UCSD-AML1 (cell line): ENCODE measurements at regions not wholly inside any gene's neighbourhood (a gene's known extent, or its start where the extent isn't known, plus 50 kb on each side); places are given as distances from the start of the nearest gene placed in this dataset.
"Not testable (repeated sequence)": the region's sequence is repeated elsewhere in the genome, so short reads cannot be mapped to it uniquely, and the experiment has no call there.

ENCODE experiments used
- DNase-seq: peaks from one replicate; lab custom pipeline; 2025; ENCODE audit not compliant: unreplicated experiment; lab: John Stamatoyannopoulos, UW

GRCh38 chr7:79964463-79964862 lies 170.2 kb upstream of the GNAI1 start:
- DNase-seq: no peak

GRCh38 chr7:79953130-79953529 lies 181.5 kb upstream of the GNAI1 start:
- no peak for DNase-seq

- DNase-seq: no peak
Observed at GRCh38 chr7:79952399-79952798, 182.2 kb upstream of the GNAI1 start.

- DNase-seq: no peak
Observed at GRCh38 chr7:79951415-79951814, 183.2 kb upstream of the GNAI1 start.

- no peak for DNase-seq
Observed at GRCh38 chr7:79949778-79950177, 184.9 kb upstream of the GNAI1 start.

GRCh38 chr7:79936281-79936983 lies 198.2 kb upstream of the GNAI1 start:
- DNase-seq: no peak

GRCh38 chr7:79934727-79935126 lies 199.9 kb upstream of the GNAI1 start:
- no peak for DNase-seq

GRCh38 chr7:79933144-79933543 lies 201.5 kb upstream of the GNAI1 start:
- DNase-seq: no peak

- no peak for DNase-seq
Observed at GRCh38 chr7:79930604-79931003, 204.0 kb upstream of the GNAI1 start.

- no peak for DNase-seq
Observed at GRCh38 chr7:79927116-79927515, 207.5 kb upstream of the GNAI1 start.

- no peak for DNase-seq
Observed at GRCh38 chr7:79923953-79924352, 210.7 kb upstream of the GNAI1 start.

- no peak for DNase-seq
Observed at GRCh38 chr7:79922894-79923293, 211.7 kb upstream of the GNAI1 start.

- DNase-seq: no peak
Observed at GRCh38 chr7:79921976-79922375, 212.7 kb upstream of the GNAI1 start.

GRCh38 chr7:79918632-79919031 lies 216.0 kb upstream of the GNAI1 start:
- not testable (repeated sequence) for DNase-seq

- not testable (repeated sequence) for DNase-seq
Observed at GRCh38 chr7:79915346-79915745, 219.3 kb upstream of the GNAI1 start.

GRCh38 chr7:79912213-79912633 lies 222.4 kb upstream of the GNAI1 start:
- no peak for DNase-seq

GRCh38 chr7:79911420-79911819 lies 223.2 kb upstream of the GNAI1 start:
- DNase-seq: no peak

- DNase-seq: no peak
Observed at GRCh38 chr7:79909176-79909575, 225.5 kb upstream of the GNAI1 start.

GRCh38 chr7:79897166-79897565 lies 237.5 kb upstream of the GNAI1 start:
- DNase-seq: no peak

- no peak for DNase-seq
Observed at GRCh38 chr7:79893991-79894390, 240.6 kb upstream of the GNAI1 start.

GRCh38 chr7:79882922-79883321 lies 251.7 kb upstream of the GNAI1 start:
- no peak for DNase-seq

GRCh38 chr7:79880312-79880711 lies 254.3 kb upstream of the GNAI1 start:
- DNase-seq: no peak

- DNase-seq: no peak
Observed at GRCh38 chr7:79877874-79878465, 256.7 kb upstream of the GNAI1 start.
